Activated CD8-positive, alpha-beta memory T cell treated with anti-CD3 and anti-CD28 coated beads, Interleukin-2, amount 50 U/mL, for 24 hours (primary cell): ENCODE measurements at regions not wholly inside any gene's neighbourhood (a gene's known extent, or its start where the extent isn't known, plus 50 kb on each side); places are given as distances from the start of the nearest gene placed in this dataset.
"Not testable (repeated sequence)": the region's sequence is repeated elsewhere in the genome, so short reads cannot be mapped to it uniquely, and the experiment has no call there.

Source experiments
- DNase-seq: peaks from one replicate; pipeline ENCODE4 v3.0.0-alpha.2; 2020; ENCODE audit errors: extremely low read depth

DNA sequence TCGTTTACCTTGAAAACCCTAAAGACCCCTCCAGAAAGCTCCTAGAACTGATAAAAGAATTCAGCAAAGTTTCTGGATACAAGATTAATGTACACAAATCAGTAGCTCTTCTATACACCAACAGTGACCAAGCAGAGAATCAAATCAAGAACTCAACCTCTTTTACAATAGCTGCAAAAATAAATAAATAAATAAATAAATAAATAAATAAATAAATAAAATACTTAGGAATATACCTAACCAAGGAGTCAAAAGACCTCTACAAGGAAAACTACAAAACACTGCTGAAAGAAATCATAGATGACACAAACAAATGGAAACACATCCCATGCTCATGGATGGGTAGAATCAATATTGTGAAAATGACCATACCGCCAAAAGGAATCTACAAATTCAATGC lies 186.8 kb upstream of the EOLA2 start:
- DNase-seq: not testable (repeated sequence)

DNA sequence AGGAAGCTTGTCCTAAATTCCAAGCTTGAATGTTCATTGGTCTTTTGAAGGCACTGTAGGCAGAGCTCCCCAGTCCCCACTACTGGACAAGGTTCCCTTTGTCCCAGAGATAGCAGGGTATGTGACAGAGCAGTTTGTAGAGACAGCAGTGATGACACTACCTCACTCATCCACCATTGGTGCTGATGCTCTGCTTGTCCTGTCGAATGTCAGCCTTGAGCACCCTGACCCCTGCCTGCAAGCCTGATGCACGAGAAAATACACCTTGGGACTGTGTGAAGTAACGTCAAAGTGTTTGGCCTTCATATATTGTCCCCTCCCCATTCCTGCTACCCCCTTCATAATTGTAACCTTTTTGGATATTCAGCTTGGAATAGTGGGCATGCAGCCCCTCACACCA lies 188.9 kb upstream of the EOLA2 start:
- no peak for DNase-seq

DNA sequence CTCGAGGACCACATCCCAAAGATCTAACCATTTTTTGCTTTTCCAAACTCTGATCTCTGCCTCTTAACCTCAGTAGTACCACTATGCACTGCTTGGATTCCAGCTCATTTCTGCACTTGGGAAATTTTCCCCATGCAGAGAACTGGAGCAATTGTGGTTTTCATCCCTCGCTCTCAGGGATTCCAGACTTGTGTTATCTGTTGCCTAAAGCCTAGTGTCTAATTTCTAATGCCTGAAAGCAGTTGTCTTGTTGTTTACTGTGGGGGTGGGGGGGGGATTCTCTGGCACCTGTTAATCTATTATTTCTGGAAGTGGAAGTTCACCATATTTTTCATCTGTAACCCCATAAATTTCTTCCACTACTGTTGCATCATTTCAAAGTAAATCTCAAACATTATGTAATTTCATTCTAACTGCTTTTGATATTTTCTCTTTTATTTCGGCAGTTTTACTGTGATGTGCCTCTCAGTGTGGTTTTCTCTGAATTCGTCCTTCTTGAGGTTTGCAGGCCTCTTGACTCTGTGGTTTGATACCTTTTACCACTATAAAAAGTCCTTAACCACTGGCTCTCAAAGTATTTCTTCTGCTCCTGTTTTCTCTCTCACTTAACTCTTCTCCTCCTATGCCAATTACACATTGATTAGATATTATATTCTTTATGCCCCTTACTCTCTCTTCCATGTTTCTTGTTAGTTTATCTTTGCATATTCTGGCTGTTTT lies 205.6 kb upstream of the EOLA2 start:
- no peak for DNase-seq

DNA sequence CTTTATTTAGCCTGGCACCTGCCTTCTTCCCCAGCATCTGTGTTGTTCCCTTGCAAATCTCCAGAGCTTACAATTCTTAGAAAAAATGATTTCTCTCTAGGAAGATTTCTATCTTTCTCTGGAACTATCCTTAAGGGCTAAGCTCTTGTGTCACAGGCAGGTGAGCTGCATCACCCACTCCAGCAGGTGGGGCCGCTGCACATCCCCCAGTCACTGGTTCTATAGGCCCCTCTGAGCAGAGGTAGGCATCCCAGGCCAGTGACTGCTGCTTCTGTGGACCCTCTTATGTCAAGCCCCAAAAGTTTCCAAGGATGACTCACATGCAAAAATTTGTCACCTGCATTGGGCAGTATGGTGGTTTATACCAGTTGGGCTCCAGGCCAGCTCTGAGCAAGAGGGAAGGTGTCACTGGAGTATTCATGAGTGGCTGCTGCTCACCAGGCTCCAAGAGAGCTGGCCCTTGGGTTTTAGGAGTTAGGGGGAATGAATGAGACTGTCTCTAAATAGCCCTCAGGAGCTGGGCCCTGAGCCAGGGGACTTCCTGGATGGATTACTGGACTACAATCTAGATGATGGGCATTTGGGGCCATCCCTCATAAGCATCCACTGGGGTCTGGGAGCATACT lies 208.1 kb upstream of the EOLA2 start:
- no peak for DNase-seq

DNA sequence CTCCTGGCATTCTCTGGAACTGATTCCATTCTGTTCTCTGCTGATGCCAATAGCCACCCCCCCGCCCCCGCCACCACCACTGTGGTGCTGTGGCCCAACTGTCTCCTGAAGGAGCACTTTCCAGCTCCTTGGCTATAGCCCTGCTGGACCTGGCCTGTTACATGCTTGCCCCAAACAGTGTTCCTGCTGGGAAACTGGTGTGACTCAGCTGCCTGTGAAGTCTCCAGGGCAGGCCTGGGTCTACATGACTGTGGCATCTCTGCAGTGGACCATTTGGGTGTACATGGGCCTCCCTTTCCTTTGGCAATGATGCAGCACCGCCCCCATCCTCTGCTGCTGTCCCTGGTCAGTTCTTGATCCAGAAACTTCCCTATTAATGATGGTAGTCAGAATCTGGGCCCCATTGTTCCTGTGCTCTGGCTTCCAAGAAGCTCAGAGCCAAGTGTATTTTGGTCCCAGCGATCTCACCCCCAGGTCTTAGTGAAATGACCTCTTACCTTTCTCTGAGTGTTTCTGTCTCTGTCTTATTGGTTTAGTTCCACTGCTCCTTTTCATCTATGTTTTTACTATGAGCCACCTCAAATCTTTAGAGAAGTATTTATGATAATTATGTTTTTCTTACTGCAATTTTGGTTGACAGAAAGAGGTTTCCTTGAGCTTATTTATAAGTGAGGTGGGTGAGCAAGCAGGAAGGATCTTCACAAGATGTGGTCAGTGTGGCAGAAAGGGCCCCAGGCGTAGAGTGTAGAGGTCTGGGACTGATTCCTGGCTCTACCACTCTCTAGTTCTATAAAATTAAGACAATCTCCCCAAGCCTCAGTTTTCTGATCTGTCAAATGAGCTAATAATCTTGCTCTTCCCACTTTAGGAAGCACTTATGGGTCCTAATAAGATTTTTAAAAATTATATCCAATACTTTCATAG lies 210.7 kb upstream of the EOLA2 start:
- DNase-seq: no peak

DNA sequence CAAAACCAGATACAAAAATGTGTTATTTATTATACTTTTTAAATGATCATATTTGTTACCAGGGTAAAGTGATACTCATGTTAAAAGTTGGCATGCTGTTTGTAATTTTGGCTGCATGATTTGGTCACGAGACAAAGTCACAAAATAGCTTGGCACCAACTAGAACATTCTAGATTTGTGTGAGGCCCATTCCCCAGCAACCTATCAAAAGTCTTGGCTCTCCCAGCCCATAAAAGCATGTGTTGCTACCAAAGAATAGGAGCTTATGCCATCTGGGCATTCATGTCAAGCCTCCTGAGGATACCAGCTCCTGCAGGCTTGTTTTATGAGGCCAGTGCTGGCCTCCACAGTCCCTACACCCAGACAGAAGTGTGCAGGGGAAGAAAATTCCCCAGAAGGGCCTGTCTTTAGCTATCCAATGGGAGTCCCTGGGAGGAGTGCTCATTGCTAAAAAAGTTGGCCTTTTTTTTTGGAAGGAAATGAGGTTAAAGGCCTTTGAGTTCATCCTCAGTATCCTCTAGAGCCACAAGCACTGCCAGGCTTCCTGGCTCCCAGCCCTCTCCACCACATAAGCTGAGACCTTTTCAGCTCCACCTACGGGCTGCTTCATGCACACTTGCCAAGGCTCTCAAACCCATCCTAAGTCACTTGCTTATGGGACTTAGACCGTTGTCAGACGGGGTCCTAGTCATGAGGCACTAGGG lies 211.9 kb upstream of the EOLA2 start:
- no peak for DNase-seq

DNA sequence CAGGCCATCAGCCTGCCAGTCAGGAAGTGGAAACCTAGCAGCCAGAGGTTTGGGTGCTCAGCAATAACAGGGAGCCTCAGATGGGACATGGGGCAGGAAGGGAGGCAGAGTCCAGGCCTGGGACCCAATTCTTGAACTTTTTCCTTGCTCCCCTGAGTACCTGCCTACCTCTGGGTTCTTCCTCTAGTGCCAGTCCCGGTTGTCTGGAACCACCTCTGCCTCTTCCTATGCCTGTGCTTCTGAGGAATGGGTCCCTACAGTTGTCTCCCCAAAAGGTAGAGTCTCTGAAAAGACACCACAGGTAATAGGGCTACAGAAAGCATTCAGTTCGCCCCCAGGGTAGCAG lies 212.4 kb upstream of the MAMLD1 start:
- DNase-seq: no peak

DNA sequence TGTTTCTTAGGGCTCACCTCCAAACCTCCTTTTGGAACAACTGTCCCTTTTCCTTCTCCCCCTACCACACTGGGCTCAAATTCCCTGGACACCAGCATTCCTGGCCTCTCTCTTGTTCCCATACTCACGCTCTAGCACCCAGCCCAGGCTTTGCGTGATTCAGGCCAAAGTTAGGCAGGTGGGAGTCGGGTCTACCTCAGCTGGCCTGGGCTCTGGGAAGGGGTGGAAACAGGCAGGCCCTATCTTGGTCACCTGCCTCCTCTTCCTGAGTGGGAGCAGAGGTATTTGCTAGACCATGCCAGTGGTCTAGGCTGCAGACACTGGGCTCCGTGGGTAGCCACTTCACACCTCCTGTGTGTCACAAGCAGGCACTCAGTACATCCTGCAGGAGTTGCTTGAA lies 211.1 kb upstream of the MAMLD1 start:
- DNase-seq: no peak

DNA sequence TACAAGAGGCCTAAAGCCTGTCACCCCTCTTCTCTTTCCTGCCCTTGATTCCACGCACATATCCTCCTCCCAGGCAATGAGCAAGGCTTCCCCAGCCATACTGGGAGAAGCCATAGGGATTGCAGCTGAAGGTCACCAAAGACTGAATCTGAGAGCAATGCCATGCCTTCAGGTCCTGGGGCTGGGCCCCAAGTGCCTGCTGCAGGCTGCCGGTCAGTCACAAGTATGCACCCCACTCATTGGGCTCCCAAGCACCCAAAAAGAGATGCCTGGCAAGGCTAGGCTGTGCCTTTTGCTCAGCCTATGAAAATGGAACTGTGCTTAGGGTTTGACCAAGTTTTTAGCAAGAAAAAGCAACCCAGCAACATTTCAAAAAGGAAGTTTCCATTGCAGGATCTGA lies 210.6 kb upstream of the MAMLD1 start:
- no peak for DNase-seq

DNA sequence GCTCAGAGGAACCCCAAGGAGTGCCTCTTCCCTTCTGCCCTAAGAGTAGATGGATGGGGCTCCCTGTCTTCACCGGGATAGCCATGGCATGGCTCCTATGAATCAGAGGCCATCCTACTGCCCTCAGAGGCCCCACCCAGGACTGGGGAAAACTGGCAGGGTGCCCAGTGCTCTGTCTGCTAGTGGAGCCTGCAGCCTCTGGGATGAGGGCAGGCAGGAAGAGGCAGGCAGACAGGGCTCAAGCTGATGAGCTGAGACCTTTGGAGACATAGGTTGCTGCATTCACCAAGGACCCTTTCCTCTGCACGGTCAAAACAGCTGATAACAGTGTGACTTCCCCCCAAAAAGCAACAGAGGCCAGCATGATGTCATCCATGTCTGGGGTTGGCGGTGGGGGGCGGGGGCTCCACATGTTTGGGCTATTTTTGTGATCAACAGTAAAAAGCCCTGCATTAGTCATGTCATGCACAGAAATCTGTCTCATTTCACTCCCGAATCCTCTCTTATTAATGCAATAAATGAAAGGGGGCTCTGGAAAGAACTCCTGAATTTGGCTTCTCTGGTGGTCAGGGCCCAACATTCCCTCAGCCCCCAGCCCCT lies 207.6 kb upstream of the MAMLD1 start:
- no peak for DNase-seq

DNA sequence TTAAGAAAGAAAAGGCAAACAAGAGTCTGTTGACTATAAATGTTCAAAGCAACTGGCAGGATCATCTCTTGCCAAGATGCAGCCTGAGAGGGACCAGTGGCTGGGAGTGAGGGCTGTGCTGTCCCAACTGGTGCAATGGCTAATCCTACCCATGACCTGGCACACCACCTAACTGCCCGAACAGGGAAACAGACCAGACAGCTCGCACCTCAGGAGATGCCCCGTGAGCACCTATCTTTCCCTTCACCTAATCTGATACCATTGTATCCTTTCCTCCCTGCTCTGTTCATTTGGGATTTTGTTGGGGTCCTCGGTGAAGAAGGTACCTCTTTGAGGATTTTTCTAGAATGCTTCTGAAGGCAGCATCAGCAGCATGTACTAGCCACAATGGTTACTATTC lies 206.5 kb upstream of the MAMLD1 start:
- DNase-seq: no peak

DNA sequence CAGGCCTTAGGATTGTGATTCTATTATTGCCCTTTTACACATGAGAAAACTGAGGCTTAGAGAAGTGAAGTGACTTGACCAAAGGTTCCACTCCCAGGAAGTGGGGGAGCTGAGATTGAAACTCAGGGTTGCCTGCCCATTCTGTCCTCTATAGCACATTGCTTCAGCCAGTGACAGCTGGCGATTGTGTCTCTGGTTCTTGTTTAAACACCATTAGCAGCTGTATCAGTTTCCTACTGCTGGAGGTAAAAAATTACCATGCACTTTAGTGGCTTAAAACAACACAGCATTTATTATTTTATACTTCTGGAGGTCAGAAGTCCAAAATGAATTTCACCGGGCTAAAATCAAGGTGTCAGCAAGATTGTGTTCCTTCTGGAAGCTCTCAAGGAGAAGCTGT lies 205.8 kb upstream of the MAMLD1 start:
- no peak for DNase-seq

DNA sequence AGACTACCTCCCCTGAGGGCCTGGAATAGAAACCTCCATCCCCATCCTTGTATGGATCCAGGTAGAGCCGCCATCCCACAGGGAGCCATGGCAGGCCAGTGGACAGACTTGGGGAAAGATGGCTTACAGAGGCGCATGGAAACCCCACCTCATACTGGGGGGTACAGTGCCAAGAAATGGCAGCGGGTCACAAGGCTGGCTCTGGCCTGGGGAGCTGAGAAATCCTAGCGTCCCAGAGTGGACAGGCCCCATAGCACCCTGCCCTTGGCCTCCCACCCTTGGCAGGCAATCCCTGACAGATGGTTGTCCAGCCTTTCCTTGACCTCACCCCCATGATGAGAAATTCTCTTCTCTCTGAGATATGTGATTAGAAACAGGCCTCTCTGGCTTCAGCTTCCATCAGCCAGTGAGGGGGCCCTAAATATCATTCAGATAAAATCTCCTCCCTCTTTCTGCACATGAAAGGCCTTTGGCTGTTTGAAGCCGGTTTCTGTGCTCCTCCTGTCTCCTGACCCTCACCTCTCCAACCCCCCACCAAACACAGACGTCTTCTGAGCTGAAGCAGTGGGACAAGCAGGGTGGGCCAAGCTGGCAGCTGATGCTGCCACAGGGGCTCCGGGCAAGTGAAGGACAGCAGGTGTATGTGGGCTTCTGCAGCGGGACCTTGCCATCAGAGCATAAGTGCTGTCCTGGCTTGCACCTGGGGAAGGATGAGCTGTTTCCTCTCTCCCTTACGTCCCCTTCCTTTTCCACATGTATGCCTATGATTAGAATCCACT lies 204.4 kb upstream of the MAMLD1 start:
- DNase-seq: no peak

DNA sequence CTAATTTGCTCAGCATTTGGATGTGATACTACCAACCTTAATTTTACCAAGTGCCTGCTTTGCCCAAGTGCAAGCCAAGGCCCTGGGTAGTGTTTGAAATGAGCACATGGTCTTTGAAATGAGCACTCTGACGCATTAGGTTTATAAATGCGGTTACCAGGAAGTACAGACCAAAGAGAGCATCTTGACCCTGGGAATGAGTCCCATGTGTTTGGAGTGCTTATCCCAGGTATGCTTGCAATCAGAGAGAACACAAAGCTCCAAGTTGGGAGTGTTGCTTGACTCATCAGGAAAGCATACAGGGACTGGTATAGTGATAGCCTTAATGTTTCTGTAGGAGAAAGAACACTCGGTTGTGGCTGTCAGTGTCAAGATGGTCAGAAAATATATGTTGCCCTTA lies 203.6 kb upstream of the MAMLD1 start:
- DNase-seq: no peak

DNA sequence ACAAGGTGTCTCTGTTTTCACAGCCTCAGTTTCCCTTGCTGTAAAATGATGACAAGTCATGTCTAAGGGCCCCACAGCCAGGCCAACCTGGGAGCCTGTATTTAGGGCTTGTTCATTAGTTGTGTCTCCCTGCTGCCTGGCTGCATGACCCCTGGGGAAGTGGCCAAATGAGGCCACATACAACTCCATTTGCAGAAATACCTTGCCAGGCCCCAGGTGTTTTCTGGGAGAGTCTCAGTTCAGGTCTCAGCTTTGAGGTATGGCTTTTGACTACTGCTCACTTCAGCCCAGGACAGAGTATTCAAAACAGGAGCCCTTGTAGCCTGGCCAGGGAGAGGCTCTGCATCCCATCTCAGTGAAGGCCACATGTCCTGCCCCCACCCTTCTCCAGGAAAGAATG lies 202.5 kb upstream of the MAMLD1 start:
- no peak for DNase-seq

DNA sequence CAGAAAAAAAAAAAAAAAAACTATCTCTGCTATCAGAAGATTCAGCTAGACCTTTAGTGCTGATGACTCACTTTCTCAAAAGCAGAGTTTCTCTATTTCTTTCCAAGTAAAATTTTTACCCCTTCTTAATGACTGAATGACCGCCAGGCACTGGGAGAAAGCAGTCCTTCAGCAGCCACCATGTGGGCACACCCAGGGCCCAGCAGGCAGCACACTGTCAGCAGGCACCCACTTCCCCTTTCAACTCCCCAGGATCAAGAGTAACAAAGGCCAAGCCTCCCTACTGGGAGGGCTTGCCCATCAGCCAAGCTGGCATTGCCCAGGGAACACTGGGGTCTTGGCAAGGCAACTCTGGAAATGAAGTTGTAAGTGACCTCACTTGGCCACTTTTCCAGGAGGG lies 201.9 kb upstream of the MAMLD1 start:
- DNase-seq: no peak

DNA sequence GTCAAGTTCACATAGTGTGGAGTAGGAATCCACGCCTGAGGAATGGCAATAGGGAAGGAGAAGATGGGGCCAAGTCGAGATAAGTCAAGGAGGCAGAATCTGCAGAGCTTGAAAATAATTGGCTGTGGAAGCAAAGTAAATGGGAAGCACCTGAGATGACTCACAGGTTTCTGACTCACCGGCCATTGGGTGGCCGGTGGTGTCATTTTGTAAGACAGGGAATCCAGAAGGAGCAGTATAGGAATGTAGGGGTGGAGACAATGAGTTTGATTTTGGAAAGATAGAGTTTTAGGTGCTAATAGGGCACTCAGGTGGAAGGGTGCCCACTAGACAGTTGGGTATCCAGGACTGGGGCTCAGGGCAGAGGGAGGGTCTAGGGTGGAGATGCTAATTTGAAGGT lies 201.0 kb upstream of the MAMLD1 start:
- DNase-seq: no peak

DNA sequence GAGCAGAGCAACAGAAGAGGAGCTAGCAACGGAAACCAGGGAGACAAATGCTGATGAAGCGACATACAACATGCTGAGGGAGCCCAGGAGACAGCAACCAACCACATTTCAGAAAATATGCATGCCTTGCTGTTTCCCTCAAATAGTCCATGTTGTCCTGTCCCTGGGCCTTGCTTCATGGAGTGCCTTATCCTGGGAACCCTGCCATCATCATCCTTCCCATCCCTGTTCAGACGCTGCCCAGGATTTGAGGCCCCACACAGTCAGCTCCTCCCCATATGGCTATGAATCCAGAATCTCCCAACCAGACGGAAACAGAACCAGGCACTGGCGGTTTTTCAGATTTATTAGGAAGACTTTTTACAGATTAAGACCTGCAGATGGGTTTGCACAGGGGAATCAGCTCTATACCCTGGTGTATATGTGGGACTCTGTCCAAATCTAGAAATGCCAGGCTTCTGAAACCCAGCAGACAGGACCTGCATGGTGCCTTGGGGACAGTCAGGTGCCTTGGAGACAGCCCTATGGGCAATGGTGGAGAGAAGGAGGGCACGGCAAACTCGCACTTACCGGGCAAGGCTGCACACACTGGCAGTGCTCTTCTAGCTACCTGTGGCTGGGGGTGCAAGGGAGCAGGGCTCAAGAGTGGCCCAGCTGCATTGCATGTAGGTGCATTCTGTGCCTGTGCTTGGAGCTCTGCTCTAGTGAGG lies 199.7 kb upstream of the MAMLD1 start:
- DNase-seq: no peak

DNA sequence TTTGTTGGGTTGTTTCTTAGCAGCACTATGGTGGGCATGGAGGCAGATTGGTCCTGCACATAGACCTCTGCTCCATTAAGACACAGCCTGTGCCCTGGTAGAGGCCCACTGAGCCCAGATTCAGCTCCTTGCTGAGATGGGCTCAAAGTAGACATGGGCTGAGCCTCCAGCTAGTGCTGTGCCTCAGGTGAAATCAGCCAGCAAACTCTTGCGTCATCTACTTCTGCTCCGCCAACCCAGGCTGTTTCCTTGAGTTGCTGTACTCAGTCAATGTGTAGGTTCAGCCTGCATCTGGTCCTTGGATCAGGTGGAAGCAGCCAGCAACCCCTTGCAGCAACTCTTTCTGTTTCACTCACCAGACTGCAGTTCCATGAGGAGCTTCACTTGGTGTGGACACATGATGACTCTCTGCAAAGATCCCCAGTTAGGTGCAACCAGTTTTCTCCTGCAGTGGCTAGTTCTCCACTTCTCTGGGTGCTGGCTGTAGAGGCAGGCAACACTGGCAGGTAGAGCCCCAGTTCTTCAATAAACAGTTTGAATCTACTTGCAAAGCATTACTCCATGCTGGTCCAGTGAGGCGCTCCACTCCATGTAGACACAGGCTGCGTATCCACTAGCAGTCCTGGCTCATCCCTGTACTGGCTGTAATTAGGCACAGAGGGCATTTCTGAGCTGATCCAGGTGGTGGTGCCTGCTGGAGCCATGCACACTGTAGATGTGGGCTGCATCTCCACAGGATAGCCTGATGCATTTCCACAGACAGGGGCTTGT lies 199.0 kb upstream of the MAMLD1 start:
- DNase-seq: no peak
